Erythroblast (primary cell): ENCODE measurements at regions not wholly inside any gene's neighbourhood (a gene's known extent, or its start where the extent isn't known, plus 50 kb on each side); places are given as distances from the start of the nearest gene placed in this dataset.

Experiments
- GATA1 ChIP-seq: IDR thresholded peaks from 2 replicates; pipeline ENCODE4 v1.6.1; 2011; ENCODE audit warnings: low read depth, mild to moderate bottlenecking, control low read depth, low read length, moderate library complexity
- POLR2A ChIP-seq: IDR thresholded peaks from 2 replicates; pipeline ENCODE4 v1.6.1; 2011; ENCODE audit warnings: mild to moderate bottlenecking, low read length

GRCh38 chrX:121733514-121733913, 686.1 kb downstream of the GLUD2 start:
- no peak for TF ChIP-seq POLR2A
- TF ChIP-seq GATA1, result no peak
